OCI-LY1 (cell line): ENCODE measurements at regions not wholly inside any gene's neighbourhood (a gene's known extent, or its start where the extent isn't known, plus 50 kb on each side); places are given as distances from the start of the nearest gene placed in this dataset.

Source experiments
- EZH2 ChIP-seq: fragments of 200-600 bp; sonication (generic), shearing (Covaris generic); IDR thresholded peaks from 2 replicates; pipeline ENCODE4 v1.8.0; 2017; ENCODE audit warnings: borderline replicate concordance, mixed run types, mild to moderate bottlenecking, antibody characterized with exemption, low read length, moderate library complexity, mixed read lengths
- TF ChIP-seq, protein P1 (sequence below): fragments of 200-600 bp; sonication (generic), shearing (Covaris generic); IDR thresholded peaks from 2 replicates; pipeline ENCODE4 v1.5.1; 2017; ENCODE audit warnings: mild to moderate bottlenecking, antibody characterized with exemption, low read length, moderate library complexity, mixed read lengths

DNA sequence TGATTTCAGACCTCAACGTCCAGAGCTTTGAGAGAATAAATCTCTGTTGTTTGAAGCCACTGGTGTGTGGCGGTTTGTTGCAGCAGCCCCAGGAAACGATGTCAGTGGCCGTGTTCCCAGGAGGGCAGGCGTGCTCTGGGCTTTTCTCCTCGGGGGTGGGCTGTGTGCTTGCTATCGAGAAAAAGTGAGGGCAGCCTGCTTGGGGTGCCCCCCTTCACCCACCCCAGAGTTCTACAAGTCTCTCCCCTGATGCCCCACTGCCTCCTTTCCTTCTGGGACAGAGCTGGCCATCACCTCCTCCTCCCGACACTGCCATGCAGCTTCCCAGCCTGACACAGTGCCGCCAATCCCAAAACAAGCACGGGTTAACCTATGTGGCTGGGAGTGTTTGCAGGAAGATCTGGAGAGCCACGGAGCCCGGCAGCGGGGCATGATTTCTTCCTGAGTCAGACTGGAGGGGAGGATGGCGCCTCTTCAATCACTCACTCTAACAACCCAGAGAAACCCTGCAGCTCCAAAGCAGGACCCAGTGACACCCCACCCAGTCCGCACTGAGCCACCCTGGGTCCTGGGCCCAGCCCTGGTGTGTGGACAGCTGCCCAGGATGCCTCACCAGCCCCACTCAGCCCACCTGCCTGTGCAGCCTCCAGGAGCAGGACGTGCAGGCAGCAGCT, 213.7 kb upstream of the RAB6C start:
- TF ChIP-seq, protein P1, sequence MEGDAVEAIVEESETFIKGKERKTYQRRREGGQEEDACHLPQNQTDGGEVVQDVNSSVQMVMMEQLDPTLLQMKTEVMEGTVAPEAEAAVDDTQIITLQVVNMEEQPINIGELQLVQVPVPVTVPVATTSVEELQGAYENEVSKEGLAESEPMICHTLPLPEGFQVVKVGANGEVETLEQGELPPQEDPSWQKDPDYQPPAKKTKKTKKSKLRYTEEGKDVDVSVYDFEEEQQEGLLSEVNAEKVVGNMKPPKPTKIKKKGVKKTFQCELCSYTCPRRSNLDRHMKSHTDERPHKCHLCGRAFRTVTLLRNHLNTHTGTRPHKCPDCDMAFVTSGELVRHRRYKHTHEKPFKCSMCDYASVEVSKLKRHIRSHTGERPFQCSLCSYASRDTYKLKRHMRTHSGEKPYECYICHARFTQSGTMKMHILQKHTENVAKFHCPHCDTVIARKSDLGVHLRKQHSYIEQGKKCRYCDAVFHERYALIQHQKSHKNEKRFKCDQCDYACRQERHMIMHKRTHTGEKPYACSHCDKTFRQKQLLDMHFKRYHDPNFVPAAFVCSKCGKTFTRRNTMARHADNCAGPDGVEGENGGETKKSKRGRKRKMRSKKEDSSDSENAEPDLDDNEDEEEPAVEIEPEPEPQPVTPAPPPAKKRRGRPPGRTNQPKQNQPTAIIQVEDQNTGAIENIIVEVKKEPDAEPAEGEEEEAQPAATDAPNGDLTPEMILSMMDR, result no peak
- TF ChIP-seq EZH2, result no peak
